GM12878 (cell line): ENCODE measurements at regions not wholly inside any gene's neighbourhood (a gene's known extent, or its start where the extent isn't known, plus 50 kb on each side); places are given as distances from the start of the nearest gene placed in this dataset.

Experiments
- CEBPZ ChIP-seq: fragments of 150-350 bp; IDR thresholded peaks from 2 replicates; pipeline ENCODE4 v1.6.1; 2016; ENCODE audit warnings: low read depth, low read length
- CHD1 ChIP-seq: IDR thresholded peaks from 2 replicates; pipeline ENCODE4 v1.6.1; 2012; ENCODE audit warnings: low read depth, low read length, improper control_type of control experiment
- CTCF ChIP-seq, 3 experiments: IDR thresholded peaks in 2 of 3; conservative IDR thresholded peaks in 1 of 3; 2 replicates each; pipeline ENCODE4 v1.5.1; 2011; ENCODE audit warnings: low read depth in 3 of 3, low read length in 3 of 3, mild to moderate bottlenecking in 3 of 3, control low read depth in 2 of 3, moderate library complexity in 2 of 3, inconsistent platforms in 1 of 3, mixed read lengths in 1 of 3; ENCODE audit not compliant: control insufficient read depth in 2 of 3, insufficient read depth in 1 of 3; ENCODE audit errors: extremely low read depth in 1 of 3
- DPF2 ChIP-seq: fragments of 450-650 bp; IDR thresholded peaks from 2 replicates; pipeline ENCODE4 v1.6.1; 2017; ENCODE audit warnings: mild to moderate bottlenecking
- HDAC2 ChIP-seq: fragments of 200-600 bp; sonication (generic); IDR thresholded peaks from 2 replicates; pipeline ENCODE4 v1.6.1; 2017
- KDM1A ChIP-seq: fragments of 200-600 bp; sonication (generic); IDR thresholded peaks from 2 replicates; pipeline ENCODE4 v1.6.1; 2016; ENCODE audit warnings: borderline replicate concordance
- PML ChIP-seq: IDR thresholded peaks from 2 replicates; pipeline ENCODE4 v1.6.1; 2012; ENCODE audit warnings: low read length, inconsistent platforms
- STAT1 ChIP-seq: fragments of 450-650 bp; conservative IDR thresholded peaks from 2 replicates; pipeline ENCODE4 v1.6.1; 2014; ENCODE audit warnings: antibody characterized with exemption, mild to moderate bottlenecking
- TBL1XR1 ChIP-seq: IDR thresholded peaks from 2 replicates; pipeline ENCODE4 v1.6.1; 2012; ENCODE audit warnings: low read depth, low read length, improper control_type of control experiment
- TCF12 ChIP-seq: IDR thresholded peaks from 2 replicates; pipeline ENCODE4 v1.6.1; 2011; ENCODE audit warnings: low read depth, mild to moderate bottlenecking, low read length
- USF1 ChIP-seq: IDR thresholded peaks from 2 replicates; pipeline ENCODE4 v1.6.1; 2011; ENCODE audit warnings: borderline replicate concordance, low read depth, mild to moderate bottlenecking, moderate library complexity, mixed read lengths, low read length; ENCODE audit not compliant: insufficient read depth; ENCODE audit errors: extremely low read length
- TF ChIP-seq, protein P1 (sequence below): IDR thresholded peaks from 2 replicates; pipeline ENCODE4 v1.6.1; 2012; ENCODE audit warnings: low read depth, low read length, improper control_type of control experiment

GRCh38 chr16:49115956-49116355 lies 165.7 kb downstream of the CBLN1 start:
- TF ChIP-seq, protein P1, sequence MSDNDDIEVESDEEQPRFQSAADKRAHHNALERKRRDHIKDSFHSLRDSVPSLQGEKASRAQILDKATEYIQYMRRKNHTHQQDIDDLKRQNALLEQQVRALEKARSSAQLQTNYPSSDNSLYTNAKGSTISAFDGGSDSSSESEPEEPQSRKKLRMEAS, result no peak
- no peak for TF ChIP-seq PML
- TF ChIP-seq HDAC2, result no peak
- TF ChIP-seq CTCF (IDR thresholded peaks at IDR 0.05 in 2 of 3, conservative IDR thresholded peaks at IDR 0.05 in 1 of 3; ENCODE audit: control insufficient read depth in 2 of 3, extremely low read depth in 1 of 3, insufficient read depth in 1 of 3, low read depth in 3 of 3, low read length in 3 of 3), result no peak
- TF ChIP-seq DPF2, result no peak
- no peak for TF ChIP-seq USF1
- no peak for TF ChIP-seq TBL1XR1
- no peak for TF ChIP-seq STAT1
- no peak for TF ChIP-seq CHD1
- no peak for TF ChIP-seq TCF12
- TF ChIP-seq KDM1A, result no peak
- TF ChIP-seq CEBPZ, result no peak
